ENCODE measurements at regions not wholly inside any gene's neighbourhood (a gene's known extent, or its start where the extent isn't known, plus 50 kb on each side); places are given as distances from the start of the nearest gene placed in this dataset.

- Histone ChIP-seq H3K18ac (ENCODE audit: low read length) (no peak overlapping the region), H3K9ac (ENCODE audit: low read length) (no peak overlapping the region), H2BK120ac (ENCODE audit: insufficient read depth, low read length, poor library complexity) (no peak overlapping the region), H3K4me3 (ENCODE audit: low read depth, low read length) (no peak overlapping the region), H4K91ac (ENCODE audit: low read depth, low read length) (no peak overlapping the region), H3K23ac (ENCODE audit: low read length) (no peak overlapping the region), H2BK5ac (ENCODE audit: low read depth, low read length, poor library complexity) (no peak overlapping the region), H3K36me3 (ENCODE audit: control insufficient read depth in 1 of 2, insufficient read depth in 2 of 2, low read length in 2 of 2) (peaks cover 4 to 6% of the 10 kb centered on the region in 2 experiments), H3K4ac (ENCODE audit: low read depth, low read length) (no peak overlapping the region), H3K9me3 (ENCODE audit: insufficient read depth, low read depth, low read length) (no peaks in the 10 kb centered on the region), H3K79me1 (ENCODE audit: low read length) (peaks cover 3% of the 10 kb centered on the region), H3K4me1 (ENCODE audit: control insufficient read depth in 1 of 2, insufficient read depth in 2 of 2, low read length in 2 of 2) (peaks cover 9 to 13% of the 10 kb centered on the region in 2 experiments), H3K79me2 (ENCODE audit: control insufficient read depth, insufficient read depth, low read length, poor library complexity) (no peaks in the 10 kb centered on the region), H2AFZ (ENCODE audit: insufficient read depth, low read length, poor library complexity) (no peak overlapping the region), H4K8ac (ENCODE audit: low read depth, low read length) (no peak overlapping the region), H3K4me2 (ENCODE audit: low read length) (no peak overlapping the region), H3K14ac (ENCODE audit: low read length) (no peak overlapping the region), H3K27ac (ENCODE audit: low read depth, low read length) (no peak overlapping the region), H2AK5ac (ENCODE audit: low read length) (no peak overlapping the region), H2BK12ac (ENCODE audit: low read length) (no peak overlapping the region), H4K12ac (ENCODE audit: low read depth, low read length) (no peak overlapping the region), H3K27me3 (ENCODE audit: insufficient read depth, low read length) (no peaks in the 10 kb centered on the region)
- no CpG with 5 or more reads among the region's 1 CpG for WGBS (ENCODE audit: extremely low coverage, insufficient coverage, insufficient read length)
- no peak for DNase-seq
Measured at GRCh38 chr1:201706109-201706508, 122.8 kb upstream of the IPO9 start.

- Histone ChIP-seq H3K9ac (ENCODE audit: low read length) (no peak overlapping the region), H3K27me3 (ENCODE audit: insufficient read depth, low read length) (no peaks in the 10 kb centered on the region), H2AK5ac (ENCODE audit: low read length) (no peak overlapping the region), H2AFZ (ENCODE audit: insufficient read depth, low read length, poor library complexity) (no peak overlapping the region), H3K18ac (ENCODE audit: low read length) (no peak overlapping the region), H2BK120ac (ENCODE audit: insufficient read depth, low read length, poor library complexity) (no peak overlapping the region), H3K36me3 (ENCODE audit: control insufficient read depth in 1 of 2, insufficient read depth in 2 of 2, low read length in 2 of 2) (peaks cover 4 to 8% of the 10 kb centered on the region in 2 experiments), H3K27ac (ENCODE audit: low read depth, low read length) (no peak overlapping the region), H3K4me2 (ENCODE audit: low read length) (no peak overlapping the region), H4K8ac (ENCODE audit: low read depth, low read length) (no peak overlapping the region), H3K4me3 (ENCODE audit: low read depth, low read length) (no peak overlapping the region), H3K4ac (ENCODE audit: low read depth, low read length) (no peak overlapping the region), H3K23ac (ENCODE audit: low read length) (no peak overlapping the region), H3K79me1 (ENCODE audit: low read length) (peaks cover 3% of the 10 kb centered on the region), H2BK12ac (ENCODE audit: low read length) (no peak overlapping the region), H3K14ac (ENCODE audit: low read length) (no peak overlapping the region), H4K12ac (ENCODE audit: low read depth, low read length) (no peak overlapping the region), H2BK5ac (ENCODE audit: low read depth, low read length, poor library complexity) (no peak overlapping the region), H4K91ac (ENCODE audit: low read depth, low read length) (no peak overlapping the region), H3K4me1 (ENCODE audit: control insufficient read depth in 1 of 2, insufficient read depth in 2 of 2, low read length in 2 of 2) (peaks cover 9 to 16% of the 10 kb centered on the region in 2 experiments), H3K9me3 (ENCODE audit: insufficient read depth, low read depth, low read length) (no peaks in the 10 kb centered on the region), H3K79me2 (ENCODE audit: control insufficient read depth, insufficient read depth, low read length, poor library complexity) (no peaks in the 10 kb centered on the region)
- no peak for DNase-seq
- WGBS (ENCODE audit: extremely low coverage, insufficient coverage, insufficient read length), result no CpG with 5 or more reads among the region's 7 CpGs
Measured at GRCh38 chr1:201707027-201707426, 121.9 kb upstream of the IPO9 start.

- Histone ChIP-seq H4K8ac (ENCODE audit: low read depth, low read length) (no peak overlapping the region), H2AFZ (ENCODE audit: insufficient read depth, low read length, poor library complexity) (no peak overlapping the region)
Measured at GRCh38 chr1:201707656-201708055, 121.3 kb upstream of the IPO9 start.

GRCh38 chr1:201708085-201708512, 120.9 kb upstream of the IPO9 start:
- no peak overlapping the region for H4K91ac ChIP-seq (ENCODE audit: low read depth, low read length)
- H2BK120ac ChIP-seq (ENCODE audit: insufficient read depth, low read length, poor library complexity), result no peak overlapping the region
- H3K79me2 ChIP-seq (ENCODE audit: control insufficient read depth, insufficient read depth, low read length, poor library complexity), result no peaks in the 10 kb centered on the region
- H2BK12ac ChIP-seq (ENCODE audit: low read length), result no peak overlapping the region
- no peak for DNase-seq
- no peak overlapping the region for H3K27ac ChIP-seq (ENCODE audit: low read depth, low read length)
- H2AK5ac ChIP-seq (ENCODE audit: low read length), result no peak overlapping the region
- H3K14ac ChIP-seq (ENCODE audit: low read length), result no peak overlapping the region
- H3K27me3 ChIP-seq (ENCODE audit: insufficient read depth, low read length), result no peaks in the 10 kb centered on the region
- H3K4ac ChIP-seq (ENCODE audit: low read depth, low read length), result no peak overlapping the region
- H4K8ac ChIP-seq (ENCODE audit: low read depth, low read length), result no peak overlapping the region
- H3K9me3 ChIP-seq (ENCODE audit: insufficient read depth, low read depth, low read length), result no peaks in the 10 kb centered on the region
- H4K12ac ChIP-seq (ENCODE audit: low read depth, low read length), result no peak overlapping the region
- peaks cover 18 to 23% of the 10 kb centered on the region in 2 experiments for H3K4me1 ChIP-seq (ENCODE audit: control insufficient read depth in 1 of 2, insufficient read depth in 2 of 2, low read length in 2 of 2)
- no peak overlapping the region for H3K4me2 ChIP-seq (ENCODE audit: low read length)
- no peak overlapping the region for H3K18ac ChIP-seq (ENCODE audit: low read length)
- no peak overlapping the region for H3K9ac ChIP-seq (ENCODE audit: low read length)
- no CpG with 5 or more reads among the region's 4 CpGs for WGBS (ENCODE audit: extremely low coverage, insufficient coverage, insufficient read length)
- no peak overlapping the region for H2BK5ac ChIP-seq (ENCODE audit: low read depth, low read length, poor library complexity)
- no peak overlapping the region for H3K23ac ChIP-seq (ENCODE audit: low read length)
- no peak overlapping the region for H2AFZ ChIP-seq (ENCODE audit: insufficient read depth, low read length, poor library complexity)
- H3K36me3 ChIP-seq (ENCODE audit: control insufficient read depth in 1 of 2, insufficient read depth in 2 of 2, low read length in 2 of 2), result peaks cover 7 to 13% of the 10 kb centered on the region in 2 experiments
- H3K4me3 ChIP-seq (ENCODE audit: low read depth, low read length), result no peak overlapping the region
- peaks cover 9% of the 10 kb centered on the region for H3K79me1 ChIP-seq (ENCODE audit: low read length)

More at GRCh38 chr1:201707656-201708055, 121.3 kb upstream of the IPO9 start:
- Histone ChIP-seq H3K18ac (ENCODE audit: low read length) (no peak overlapping the region), H3K14ac (ENCODE audit: low read length) (no peak overlapping the region), H3K23ac (ENCODE audit: low read length) (no peak overlapping the region), H3K79me2 (ENCODE audit: control insufficient read depth, insufficient read depth, low read length, poor library complexity) (no peaks in the 10 kb centered on the region), H3K4me3 (ENCODE audit: low read depth, low read length) (no peak overlapping the region), H4K12ac (ENCODE audit: low read depth, low read length) (no peak overlapping the region), H3K27me3 (ENCODE audit: insufficient read depth, low read length) (no peaks in the 10 kb centered on the region), H3K36me3 (ENCODE audit: control insufficient read depth in 1 of 2, insufficient read depth in 2 of 2, low read length in 2 of 2) (peaks cover 5 to 10% of the 10 kb centered on the region in 2 experiments), H2BK12ac (ENCODE audit: low read length) (no peak overlapping the region), H2AK5ac (ENCODE audit: low read length) (no peak overlapping the region), H3K27ac (ENCODE audit: low read depth, low read length) (no peak overlapping the region), H3K79me1 (ENCODE audit: low read length) (peaks cover 5% of the 10 kb centered on the region), H3K4me2 (ENCODE audit: low read length) (no peak overlapping the region), H3K9ac (ENCODE audit: low read length) (no peak overlapping the region), H3K4ac (ENCODE audit: low read depth, low read length) (no peak overlapping the region), H2BK120ac (ENCODE audit: insufficient read depth, low read length, poor library complexity) (no peak overlapping the region), H4K91ac (ENCODE audit: low read depth, low read length) (no peak overlapping the region), H2BK5ac (ENCODE audit: low read depth, low read length, poor library complexity) (no peak overlapping the region), H3K4me1 (ENCODE audit: control insufficient read depth in 1 of 2, insufficient read depth in 2 of 2, low read length in 2 of 2) (peaks cover 15 to 21% of the 10 kb centered on the region in 2 experiments), H3K9me3 (ENCODE audit: insufficient read depth, low read depth, low read length) (no peaks in the 10 kb centered on the region)
- DNase-seq, result no peak
- WGBS (ENCODE audit: extremely low coverage, insufficient coverage, insufficient read length), result no CpG with 5 or more reads among the region's 2 CpGs
